ENCODE measurements at regions not wholly inside any gene's neighbourhood (a gene's known extent, or its start where the extent isn't known, plus 50 kb on each side); places are given as distances from the start of the nearest gene placed in this dataset.
"Not testable (repeated sequence)": the region's sequence is repeated elsewhere in the genome, so short reads cannot be mapped to it uniquely, and the experiment has no call there.

DNA sequence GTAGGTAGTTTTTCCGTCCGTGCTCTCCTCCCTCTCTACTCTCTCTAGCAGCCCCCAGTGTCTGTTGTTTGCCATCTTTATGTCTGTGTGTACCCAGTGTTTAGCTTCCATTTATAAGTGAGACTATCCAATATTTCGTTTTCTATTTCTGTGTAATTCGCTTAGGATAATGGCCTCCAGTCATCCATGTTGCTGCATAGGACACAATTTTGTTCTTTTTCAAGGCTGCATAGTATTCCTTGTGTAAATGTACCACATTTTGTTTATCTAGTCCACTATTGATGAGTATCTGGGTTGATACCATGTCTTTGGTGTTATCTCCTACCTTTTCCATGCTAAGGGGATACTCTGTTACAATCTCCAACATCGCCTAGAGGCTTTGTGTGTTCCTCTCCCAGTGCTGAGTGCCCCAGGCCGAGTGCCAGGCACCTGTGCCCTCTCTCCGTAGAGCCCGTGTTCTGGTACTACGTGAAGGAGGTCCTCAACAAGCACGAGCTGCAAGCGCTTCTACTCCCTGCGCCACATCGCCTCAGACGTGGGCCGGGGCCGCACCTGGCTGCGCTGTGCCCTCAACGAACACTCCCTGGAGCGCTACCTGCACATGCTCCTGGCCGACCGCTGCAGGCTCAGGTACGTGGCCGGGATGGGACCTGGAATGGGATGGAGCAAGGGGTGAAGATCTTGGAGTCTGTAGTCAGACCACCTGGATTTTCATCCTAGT is 51.0 kb downstream of the NPIPB11 start:
- not testable (repeated sequence) for DNase-seq

DNA sequence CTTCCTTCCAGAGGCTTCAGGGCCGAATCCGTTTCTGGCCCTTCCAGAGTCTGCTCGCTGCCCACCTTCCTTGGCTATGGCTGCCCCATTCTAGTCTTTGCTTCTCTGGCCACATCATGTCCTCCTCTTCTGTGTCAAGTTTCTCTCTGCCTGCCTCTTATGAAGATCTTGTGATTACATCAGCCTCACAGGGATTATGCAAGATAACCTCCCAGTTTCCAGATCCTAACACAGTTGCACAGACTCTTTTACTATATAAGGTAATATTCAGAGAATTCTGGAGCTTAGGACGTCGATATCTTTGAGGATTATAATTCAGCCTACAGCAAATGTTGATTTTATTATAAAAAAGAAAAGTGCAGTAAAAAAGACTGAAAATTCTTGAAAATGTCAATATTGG is 52.1 kb downstream of the NPIPB11 start:
- not testable (repeated sequence) for DNase-seq

DNA sequence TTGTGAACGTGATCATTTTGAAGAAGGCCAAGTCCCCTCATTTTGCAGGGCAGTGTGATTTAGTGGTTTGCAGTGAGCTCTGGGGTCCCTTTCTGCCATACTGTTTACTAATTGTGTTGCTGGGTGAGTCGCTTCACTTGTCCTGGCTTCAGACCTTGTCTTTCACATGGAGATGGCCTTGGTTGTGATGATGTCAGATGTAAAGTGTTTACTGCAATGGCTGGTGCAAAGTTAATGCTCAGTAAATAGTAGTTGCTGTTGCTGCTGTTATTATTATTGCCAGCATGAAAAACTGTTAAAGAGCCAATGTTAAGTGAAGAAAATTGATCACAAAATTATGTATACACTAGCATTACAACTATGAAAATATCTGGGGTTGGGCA is 53.9 kb downstream of the NPIPB11 start:
- DNase-seq = not testable (repeated sequence)

DNA sequence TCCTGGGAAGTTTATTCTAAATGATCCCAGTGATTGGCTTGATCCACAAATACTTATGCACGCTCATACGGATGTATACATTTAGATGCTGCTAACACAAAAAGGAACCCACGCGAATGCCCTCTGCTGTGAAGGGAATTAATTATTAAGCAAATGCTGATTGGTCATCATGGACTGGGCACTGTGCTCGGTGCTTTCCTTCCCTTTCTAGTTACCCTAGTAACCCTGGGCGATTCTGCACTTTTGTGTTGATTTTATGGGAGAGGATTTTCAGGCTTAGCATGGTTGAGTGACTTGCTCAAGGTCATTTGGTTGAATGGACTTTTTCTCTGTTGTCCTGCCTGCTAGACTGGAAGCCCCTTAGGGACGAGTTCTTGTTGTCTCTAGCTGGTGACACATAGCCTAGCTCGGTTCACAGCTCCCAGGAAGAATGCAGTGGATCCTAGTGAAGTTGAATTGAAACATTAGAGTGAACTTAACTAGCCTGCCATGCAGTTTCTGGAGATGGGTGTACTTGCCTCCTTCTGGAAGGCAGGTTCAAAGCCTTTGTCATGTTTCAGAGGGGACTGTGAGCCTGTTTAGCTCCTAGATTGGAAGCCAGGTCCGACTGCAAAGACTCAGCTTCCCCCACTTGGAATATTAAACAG is 54.4 kb downstream of the NPIPB11 start:
- not testable (repeated sequence) for DNase-seq

DNA sequence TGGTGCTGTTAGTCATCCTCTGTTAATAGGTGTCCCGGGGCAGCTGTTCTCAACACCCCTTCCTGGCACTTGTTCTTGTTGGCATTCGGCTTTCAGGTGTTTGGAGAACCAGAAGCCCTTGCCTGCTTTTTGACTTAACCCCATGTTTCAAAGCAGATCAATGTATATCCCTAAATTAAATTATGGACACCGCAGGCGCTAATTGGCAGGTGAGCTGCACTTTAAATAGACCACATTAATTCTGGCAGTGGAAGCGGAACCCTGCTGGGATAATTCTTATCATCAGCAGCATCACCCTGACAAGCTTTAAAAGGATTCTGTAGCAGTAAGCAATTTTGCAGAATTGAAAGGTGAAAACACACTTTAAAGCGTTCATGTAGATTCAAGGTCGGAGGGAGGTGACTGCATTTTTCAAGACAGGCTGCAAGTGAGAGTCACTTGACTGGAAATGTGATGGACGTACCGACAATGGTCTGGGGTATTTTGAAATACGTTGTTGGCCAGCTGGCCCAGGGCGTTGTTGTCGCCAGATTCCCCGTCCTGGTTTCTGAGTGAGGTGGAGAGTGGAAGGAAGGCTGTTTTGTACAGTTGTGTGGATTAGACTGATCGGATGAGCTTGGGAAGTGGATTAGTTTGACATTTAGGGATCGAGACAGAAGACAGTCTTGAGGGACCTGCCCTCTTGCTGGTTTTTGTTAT is 55.1 kb downstream of the NPIPB11 start:
- DNase-seq = not testable (repeated sequence)

DNA sequence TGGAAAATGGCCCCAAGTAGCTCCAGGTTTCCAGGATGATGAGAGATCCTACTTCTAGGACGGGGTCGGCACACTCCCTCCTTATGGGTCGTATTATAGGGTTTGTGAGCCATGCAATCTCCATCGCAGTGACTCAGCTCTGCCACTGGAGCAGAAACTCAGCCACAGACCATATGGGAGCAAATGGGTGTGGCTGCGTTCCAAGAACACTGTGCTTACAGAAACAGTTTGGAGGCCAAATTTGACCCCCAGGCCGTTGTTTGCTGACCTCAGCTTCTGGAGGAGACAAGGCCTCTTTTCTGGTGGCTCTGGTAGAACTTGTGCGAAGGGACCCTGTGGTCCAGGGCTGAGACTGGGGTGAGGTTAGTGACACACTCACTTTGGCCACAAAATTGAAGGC is 56.5 kb downstream of the NPIPB11 start:
- DNase-seq = not testable (repeated sequence)

DNA sequence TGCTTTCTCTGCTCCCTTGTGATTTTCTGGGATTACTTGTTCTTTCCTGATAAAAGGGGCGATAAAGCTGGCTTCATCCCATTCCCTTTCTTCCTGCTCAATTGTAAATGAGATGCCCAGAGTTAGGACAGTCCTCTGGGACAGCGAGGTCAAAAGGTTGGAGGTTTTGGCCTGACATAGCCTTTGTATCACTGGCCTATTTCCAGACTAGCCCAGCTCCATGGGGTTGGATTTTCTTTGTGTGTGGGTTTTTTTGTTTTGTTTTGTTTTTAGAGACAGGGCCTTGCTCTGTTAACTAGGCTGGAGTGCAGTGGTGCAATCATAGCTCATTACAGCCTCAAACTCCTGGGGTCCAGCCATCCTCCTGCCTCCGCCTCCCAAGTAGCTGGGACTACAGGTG is 57.8 kb downstream of the NPIPB11 start:
- not testable (repeated sequence) for DNase-seq

DNA sequence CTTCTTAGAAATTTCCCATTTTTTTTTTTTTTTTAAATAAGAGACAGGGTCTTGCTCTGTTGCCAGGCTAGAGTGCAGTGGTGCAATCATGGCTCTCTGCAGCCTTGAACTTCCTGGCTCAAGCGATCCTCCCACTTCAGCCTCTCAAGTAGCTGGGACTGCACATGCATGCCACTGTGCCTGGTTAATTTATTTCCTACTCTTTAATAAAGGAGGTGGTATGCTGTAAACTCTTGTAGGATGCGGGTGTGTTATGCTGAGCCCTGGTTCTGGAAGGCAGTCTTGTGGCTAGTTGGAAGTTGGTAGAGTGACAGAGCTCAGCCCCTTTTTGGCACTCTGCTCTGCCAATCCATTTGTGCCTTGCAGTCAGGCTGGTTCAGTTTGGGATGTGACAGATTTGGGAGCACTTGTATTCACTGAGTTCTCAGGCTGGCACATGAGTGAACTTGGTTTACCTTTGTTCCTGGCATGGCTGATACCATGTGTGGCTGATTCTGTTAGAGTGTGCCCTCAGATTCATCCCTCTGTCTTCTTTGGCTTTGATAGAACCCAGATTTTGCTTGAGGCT is 58.3 kb downstream of the NPIPB11 start:
- not testable (repeated sequence) for DNase-seq

DNA sequence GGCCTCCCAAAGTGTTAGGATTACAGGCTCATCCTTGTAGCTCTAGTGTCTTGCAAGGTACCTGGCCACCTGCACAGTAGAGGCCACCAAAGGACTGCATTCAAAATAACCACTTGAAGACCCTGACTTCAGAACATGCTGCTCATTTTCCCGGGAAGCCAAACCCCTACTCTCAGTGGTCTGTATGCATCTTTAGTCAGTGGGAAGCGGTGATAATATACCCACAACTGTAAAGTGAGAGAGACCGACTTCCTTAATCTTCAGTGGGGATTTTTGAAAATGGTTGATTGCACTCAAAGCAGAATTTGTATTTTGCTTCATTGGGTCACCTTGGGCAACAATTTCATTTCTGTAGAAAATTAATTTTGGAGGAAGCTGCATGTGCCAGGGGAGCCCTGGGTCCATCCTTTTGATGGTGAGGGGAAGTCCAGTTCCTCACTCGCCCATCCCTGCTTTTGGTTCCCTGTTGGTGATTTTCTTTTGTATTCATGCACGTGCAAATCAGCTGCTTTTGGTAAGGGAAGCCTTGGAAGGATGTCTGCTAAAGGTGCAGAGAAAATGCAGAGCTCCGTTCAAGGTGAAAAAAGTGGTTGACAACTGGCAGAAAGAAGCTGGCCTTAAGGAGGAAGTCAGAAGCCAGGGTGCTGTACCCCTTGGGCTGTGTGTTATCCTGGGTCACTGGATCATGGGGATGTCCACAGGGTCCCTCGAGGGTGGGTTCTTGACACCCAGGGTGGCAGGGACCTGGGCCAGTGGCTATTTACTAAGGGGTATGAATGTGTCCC is 59.5 kb downstream of the NPIPB11 start:
- DNase-seq = not testable (repeated sequence)

DNA sequence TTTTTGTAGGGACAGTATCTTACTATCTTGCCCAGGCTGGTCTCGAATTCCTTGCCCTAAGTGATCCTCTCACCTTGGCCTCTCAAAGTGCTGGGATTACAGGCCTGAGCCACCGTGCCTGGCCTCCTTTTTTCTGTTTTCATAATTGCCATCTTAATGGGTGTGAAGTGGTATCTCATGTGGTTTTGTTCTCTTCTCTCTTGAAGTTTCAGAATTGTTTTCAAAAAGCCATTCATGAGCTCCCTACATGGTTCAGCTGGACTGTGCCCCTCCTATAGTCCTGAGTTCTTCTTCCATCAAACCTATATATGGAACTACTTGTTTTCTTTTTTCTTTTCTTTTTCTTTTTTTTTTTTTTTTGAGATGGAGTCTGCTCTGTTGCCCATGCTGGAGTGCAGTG is 60.3 kb downstream of the NPIPB11 start:
- not testable (repeated sequence) for DNase-seq

DNA sequence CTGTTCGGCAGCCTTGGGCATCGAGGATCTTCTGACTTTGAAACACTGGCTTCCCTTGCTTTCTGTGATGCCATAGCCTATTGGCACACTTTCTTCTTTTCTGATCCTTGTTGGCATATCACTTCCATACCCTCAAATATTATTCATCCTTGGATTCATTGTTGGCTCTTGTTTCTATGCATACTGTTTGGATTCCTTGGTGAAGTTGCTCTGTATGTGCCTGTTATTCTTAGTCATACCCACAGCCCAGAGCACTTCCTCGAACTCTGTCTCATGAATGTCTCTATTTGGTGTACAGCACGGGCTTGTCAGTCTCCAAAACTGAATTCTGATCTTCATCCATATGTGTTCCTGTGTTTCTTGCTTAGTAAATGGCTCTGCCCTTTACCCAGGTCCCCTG is 63.6 kb downstream of the NPIPB11 start:
- not testable (repeated sequence) for DNase-seq

DNA sequence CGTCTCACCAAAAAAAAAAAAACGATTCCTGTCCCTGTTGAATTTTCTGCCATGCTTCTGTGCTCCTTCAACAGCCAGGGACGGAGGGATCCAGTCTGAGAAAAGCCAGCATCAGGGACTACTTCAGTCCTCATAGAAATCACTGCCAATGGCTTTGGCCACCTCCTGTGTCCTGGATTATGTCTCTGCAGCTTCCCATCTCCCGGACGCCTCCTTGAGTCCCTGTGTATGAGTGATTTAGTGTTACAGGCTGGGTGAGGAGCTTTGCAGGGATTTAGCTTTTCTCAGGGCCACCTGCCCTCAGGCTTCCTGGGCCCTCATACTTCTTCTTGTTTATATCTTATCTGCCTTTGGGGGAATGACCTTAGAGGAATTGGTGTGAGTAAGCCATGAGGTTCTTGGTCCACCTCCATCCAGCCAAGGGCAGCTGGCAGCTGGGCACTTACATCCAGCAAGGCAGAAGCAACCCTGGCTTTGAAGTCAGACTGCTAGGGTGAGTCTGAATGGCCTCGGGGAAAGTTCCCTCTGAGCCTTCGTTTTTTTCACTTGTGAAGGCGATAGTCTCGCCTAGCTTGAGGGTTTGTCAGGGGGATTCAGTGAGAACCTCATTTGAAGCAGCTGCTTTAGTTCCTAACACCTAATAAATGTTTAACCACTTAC is 65.6 kb downstream of the NPIPB11 start:
- DNase-seq = not testable (repeated sequence)

DNA sequence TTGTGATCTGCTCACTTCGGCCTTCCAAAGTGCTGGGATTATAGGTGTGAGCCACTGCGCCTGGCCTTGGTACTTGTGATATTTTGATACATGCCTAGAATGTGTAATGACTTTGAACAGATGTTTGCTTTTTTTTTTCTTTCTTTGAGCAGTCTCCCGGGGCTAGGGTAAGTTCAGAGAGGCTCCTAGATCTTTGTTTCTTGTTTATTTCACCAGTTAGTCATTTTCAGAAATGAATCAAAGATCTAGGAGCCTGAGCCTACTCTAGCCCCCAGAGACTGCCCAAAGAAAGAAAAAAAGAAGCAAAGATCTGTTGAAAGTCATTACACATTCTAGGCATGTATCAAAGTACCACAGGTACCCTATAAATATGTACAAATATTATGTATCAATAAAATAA is 66.3 kb downstream of the NPIPB11 start:
- DNase-seq = not testable (repeated sequence)

DNA sequence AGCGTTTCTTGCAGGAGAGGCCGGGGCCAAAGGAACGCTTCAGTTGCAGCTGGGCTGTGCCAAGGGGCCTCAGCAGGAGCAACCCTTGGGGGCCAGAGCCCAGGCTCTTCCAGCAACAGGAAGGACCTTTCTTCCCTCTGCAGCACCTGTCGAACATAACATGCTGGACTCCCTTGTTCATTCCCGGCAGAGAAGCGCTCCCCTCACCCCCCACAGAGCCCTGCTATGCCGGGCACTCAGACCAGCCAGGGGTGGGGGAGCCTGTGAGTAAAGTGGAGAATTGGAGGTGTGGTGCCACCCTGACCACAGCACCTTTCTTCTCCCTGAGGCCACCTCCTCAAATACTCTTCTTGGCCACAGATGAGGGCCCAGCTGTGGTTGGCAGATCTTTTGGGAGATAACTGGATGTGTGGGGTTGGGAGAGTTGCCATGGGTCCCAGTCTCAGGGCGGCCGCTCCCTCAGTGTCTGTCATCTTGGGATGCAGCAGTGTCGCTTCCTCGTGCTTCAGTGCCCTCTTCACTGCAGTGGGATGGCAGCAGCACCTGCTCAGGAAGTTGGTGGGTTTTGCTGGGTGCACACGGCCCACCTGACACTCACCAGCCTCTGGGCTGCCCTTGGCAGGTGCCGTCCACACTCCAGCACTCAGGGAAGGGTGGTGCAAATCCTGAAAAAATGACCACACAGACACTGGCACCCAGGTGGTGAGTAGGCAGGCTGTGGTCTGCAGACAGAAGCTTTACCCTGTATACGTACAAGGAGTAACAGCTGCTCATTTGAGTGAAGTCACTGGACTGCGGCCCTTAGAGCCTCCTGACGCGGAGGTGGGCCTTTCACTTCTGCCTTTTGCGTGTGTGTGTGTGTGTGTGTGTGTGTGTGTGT is 67.5 kb downstream of the NPIPB11 start:
- not testable (repeated sequence) for DNase-seq

DNA sequence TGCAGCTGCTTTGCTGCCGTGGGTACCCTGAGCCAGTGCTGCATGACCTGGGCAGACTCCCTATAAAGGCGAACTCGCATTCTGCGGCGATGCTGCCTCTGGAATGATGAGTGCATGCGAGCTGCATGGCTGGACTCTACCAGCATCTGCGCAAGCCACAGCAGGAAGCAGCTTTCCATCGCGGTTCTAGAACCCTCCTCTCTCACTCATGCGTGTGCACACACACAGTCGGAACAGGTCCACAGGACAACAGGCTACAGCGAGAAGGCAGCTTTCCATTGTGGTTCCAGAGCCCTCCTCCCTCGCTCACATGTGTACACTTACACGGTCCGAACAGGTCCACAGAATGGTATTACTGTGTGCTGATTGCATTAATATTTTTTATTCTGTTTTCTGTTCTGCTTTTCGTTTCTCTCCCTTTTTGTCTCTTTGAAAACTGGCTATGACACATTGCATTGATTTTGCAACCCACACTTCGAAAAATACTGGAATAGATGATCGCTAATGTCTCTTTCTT is 69.1 kb downstream of the NPIPB11 start:
- DNase-seq = not testable (repeated sequence)

DNA sequence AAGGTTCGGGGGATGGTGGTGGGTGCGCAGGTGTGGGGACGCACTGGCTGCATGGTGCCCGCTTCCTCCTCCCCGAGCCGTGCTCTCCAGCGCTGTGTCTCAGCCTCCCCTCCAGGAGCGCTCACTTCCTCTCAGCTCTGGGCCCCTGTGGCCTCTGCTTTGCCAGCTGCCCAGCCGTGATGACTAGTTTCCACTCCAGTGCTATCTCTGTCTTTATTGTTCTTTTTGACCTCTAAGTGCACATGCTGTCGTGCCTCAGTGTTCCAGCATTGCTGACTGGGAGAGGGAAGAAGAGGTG is 71.0 kb downstream of the NPIPB11 start:
- not testable (repeated sequence) for DNase-seq

DNA sequence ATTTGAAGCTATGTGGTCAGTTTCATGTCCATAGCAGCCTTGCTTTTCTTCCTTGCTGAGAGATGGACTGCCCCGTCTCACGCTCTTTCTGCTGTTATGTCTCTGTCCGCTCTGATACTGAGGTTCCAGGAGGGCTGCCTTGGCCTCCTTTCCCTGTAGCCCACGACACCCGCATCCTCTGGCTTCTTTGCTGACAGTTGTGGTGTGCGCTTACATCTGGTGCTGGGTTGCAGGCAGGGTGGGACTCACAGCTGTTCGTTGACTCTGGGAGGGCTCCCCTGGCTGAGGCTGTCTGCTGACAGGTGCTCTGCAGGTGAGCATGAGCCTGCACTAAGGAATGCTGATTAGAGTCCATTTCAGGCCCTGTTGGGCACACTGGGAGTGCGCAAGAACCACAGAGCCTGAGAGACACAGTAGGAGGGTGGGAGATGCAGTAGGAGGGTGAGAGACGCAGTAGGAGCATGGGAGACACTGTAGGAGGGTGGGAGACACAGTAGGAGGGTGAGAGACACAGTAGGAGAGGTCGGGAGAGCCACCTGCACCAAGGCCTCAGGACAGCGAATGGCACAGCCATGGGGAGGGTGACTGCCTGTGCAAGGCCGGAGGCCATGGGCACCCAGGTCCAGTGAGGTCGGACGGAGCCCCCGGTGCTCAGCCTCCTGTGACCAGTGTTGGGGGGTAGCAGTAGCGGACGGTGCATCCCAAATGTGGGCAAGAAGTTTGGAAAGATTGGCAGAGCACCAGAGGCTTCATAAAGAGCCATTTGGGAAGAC is 71.5 kb downstream of the NPIPB11 start:
- DNase-seq = not testable (repeated sequence)

DNA sequence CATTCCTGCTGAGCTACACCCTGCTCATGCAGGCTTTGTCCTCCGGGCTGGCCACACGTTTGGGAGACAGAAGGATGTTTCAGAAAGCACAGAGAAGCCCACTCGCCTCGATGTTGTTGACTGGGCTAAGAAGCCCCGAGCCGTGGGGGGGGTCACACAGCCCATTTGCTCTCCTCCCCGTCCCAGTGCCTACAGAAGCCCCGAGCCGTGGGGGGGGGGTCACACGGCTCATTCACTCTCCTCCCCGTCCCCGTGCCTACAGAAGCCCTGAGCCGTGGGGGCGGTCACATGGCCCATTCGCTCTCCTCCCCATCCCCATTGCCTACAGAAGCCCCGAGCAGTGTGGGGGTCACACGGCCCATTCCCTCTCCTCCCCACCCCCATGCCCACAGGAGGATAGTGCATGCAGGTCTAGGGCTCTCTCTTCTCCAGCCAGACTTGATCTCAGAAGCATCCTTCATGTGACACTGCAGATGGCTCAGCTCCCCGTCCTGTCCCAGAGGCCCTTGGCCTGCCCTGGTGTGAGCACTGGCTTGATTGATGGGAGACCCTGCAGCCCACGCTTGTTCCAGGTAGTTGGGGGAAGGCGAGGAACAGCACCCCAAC is 72.9 kb downstream of the NPIPB11 start:
- not testable (repeated sequence) for DNase-seq

DNA sequence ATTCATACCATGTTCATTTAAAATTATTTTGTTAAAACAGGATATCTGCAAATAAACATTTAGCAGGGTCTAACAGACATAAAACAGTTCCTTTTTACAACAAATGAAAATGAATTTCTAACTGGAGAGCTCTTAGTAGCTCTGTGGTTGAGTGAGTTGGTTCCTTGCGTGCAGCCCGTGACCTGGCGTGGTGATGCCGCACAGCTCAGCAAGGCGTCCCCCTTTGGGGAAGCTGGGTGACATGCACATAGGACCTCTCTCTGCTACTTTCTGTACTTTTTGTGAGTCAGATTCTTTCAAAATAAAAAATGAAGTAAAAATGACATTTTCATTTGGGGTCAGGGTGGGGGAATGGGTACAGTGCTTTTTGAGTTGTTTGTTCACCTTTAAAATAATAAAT is 75.9 kb downstream of the NPIPB11 start:
- DNase-seq = not testable (repeated sequence)

DNA sequence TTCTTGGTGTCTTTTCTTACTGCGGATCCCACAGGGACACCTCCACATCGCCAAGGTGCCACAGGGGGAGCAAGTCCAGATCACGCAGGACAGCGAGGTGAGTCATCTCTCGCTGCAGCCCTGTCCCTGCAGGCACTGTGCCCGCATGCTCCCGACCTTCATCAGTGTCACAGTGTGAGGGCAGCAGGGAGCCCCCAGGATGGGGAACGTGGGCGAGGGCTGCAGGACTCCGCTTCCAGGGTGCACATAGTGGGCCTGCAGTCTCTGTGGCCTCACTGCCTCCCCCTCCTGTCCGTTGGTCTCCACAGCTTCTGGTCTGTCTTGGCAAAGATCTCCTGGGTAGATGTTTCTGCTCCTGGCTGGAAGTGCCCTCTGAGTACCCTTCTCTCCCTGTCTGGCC is 78.0 kb downstream of the NPIPB11 start:
- DNase-seq = not testable (repeated sequence)
